GM12878 (cell line): ENCODE measurements at regions not wholly inside any gene's neighbourhood (a gene's known extent, or its start where the extent isn't known, plus 50 kb on each side); places are given as distances from the start of the nearest gene placed in this dataset.

Source experiments
- ESRRA ChIP-seq: IDR thresholded peaks from 2 replicates; pipeline ENCODE4 v1.6.1; 2012; ENCODE audit warnings: mild to moderate bottlenecking, low read length, improper control_type of control experiment
- FOXM1 ChIP-seq: IDR thresholded peaks from 2 replicates; pipeline ENCODE4 v1.6.1; 2012; ENCODE audit warnings: low read depth, mild to moderate bottlenecking, inconsistent platforms, low read length, moderate library complexity
- IRF5 ChIP-seq: fragments of 450-650 bp; IDR thresholded peaks from 2 replicates; pipeline ENCODE4 v1.6.1; 2017; ENCODE audit warnings: borderline replicate concordance
- JUNB ChIP-seq: IDR thresholded peaks from 2 replicates; pipeline ENCODE4 v1.6.1; 2016; ENCODE audit warnings: antibody characterized with exemption, mild to moderate bottlenecking
- KLF5 ChIP-seq: fragments of 450-650 bp; IDR thresholded peaks from 2 replicates; pipeline ENCODE4 v1.6.1; 2014; ENCODE audit warnings: mild to moderate bottlenecking; ENCODE audit not compliant: partially characterized antibody
- NFYB ChIP-seq: IDR thresholded peaks from 2 replicates; pipeline ENCODE4 v1.6.1; 2011; ENCODE audit warnings: low read depth, mild to moderate bottlenecking, low read length, improper control_type of control experiment, moderate library complexity; ENCODE audit not compliant: insufficient read depth
- NR2C2 ChIP-seq: IDR thresholded peaks from 2 replicates; pipeline ENCODE4 v1.6.1; 2011; ENCODE audit warnings: borderline replicate concordance, low read depth; ENCODE audit not compliant: control insufficient read depth, insufficient read length
- RELB ChIP-seq: fragments of 450-650 bp; IDR thresholded peaks from 2 replicates; pipeline ENCODE4 v1.6.1; 2017; ENCODE audit warnings: low read depth, mild to moderate bottlenecking, moderate library complexity
- SREBF1 ChIP-seq: IDR thresholded peaks from 2 replicates; pipeline ENCODE4 v1.6.1; 2012; ENCODE audit warnings: mild to moderate bottlenecking, low read length
- SUPT20H ChIP-seq: IDR thresholded peaks from 2 replicates; pipeline ENCODE4 v1.6.1; 2011; ENCODE audit warnings: low read depth, mild to moderate bottlenecking, low read length, moderate library complexity, borderline replicate concordance; ENCODE audit not compliant: control insufficient read depth
- ZNF592 ChIP-seq: fragments of 450-650 bp; IDR thresholded peaks from 2 replicates; pipeline ENCODE4 v1.6.1; 2017; ENCODE audit warnings: mild to moderate bottlenecking, moderate library complexity

- TF ChIP-seq FOXM1 (no peak), SUPT20H (no peak), ZNF592 (no peak), NR2C2 (no peak), ESRRA (no peak), NFYB (no peak), JUNB (no peak), KLF5 (no peak), SREBF1 (no peak), IRF5 (no peak), RELB (no peak)
Measured at GRCh38 chr2:65604246-65604645, 171.8 kb upstream of the SPRED2 start (continued).
